HG02852 (cell line): ENCODE measurements at regions not wholly inside any gene's neighbourhood (a gene's known extent, or its start where the extent isn't known, plus 50 kb on each side); places are given as distances from the start of the nearest gene placed in this dataset.
A peak's percentile ranks its signal among the peaks of the same experiment; 100 is the strongest.

Experiments
- ATAC-seq: cut with Tn5 transposase; IDR thresholded peaks from one replicate; pipeline ENCODE4 v1.9.1; 2021; ENCODE audit warnings: mild to moderate bottlenecking, moderate library complexity; ENCODE audit not compliant: unreplicated experiment

GRCh38 chr13:53466576-53466975, 438.0 kb downstream of the OLFM4 start:
- ATAC-seq: no peak

- ATAC-seq: no peak
These were observed 444.8 kb downstream of the OLFM4 start for GRCh38 chr13:53473397-53473796.

GRCh38 chr13:53474878-53475277, 446.3 kb downstream of the OLFM4 start:
- ATAC-seq: no peak

- ATAC-seq: no peak
These were observed 462.1 kb downstream of the OLFM4 start for GRCh38 chr13:53490752-53491151.

- no peak for ATAC-seq
These were observed 465.8 kb downstream of the OLFM4 start for GRCh38 chr13:53494406-53494805.

GRCh38 chr13:53499576-53500133, 471.0 kb downstream of the OLFM4 start:
- ATAC-seq: no peak

- peak; percentile 88 for ATAC-seq
These were observed 472.8 kb downstream of the OLFM4 start for GRCh38 chr13:53501387-53501786.

GRCh38 chr13:53507741-53508140, 479.1 kb downstream of the OLFM4 start:
- ATAC-seq: no peak

GRCh38 chr13:53512635-53513034, 484.0 kb downstream of the OLFM4 start:
- no peak for ATAC-seq

- no peak for ATAC-seq
These were observed 484.6 kb downstream of the OLFM4 start for GRCh38 chr13:53513226-53513625.

GRCh38 chr13:53520132-53520531, 491.5 kb downstream of the OLFM4 start:
- ATAC-seq: no peak

GRCh38 chr13:53522034-53522433, 493.4 kb downstream of the OLFM4 start:
- ATAC-seq: no peak

GRCh38 chr13:53537586-53537985, 509.0 kb downstream of the OLFM4 start:
- ATAC-seq: no peak

- no peak for ATAC-seq
These were observed 516.8 kb downstream of the OLFM4 start for GRCh38 chr13:53545340-53545941.

GRCh38 chr13:53560556-53560955, 531.9 kb downstream of the OLFM4 start:
- no peak for ATAC-seq

GRCh38 chr13:53562419-53562818, 533.8 kb downstream of the OLFM4 start:
- no peak for ATAC-seq

- ATAC-seq: no peak
These were observed 539.9 kb downstream of the OLFM4 start for GRCh38 chr13:53568491-53568890.

GRCh38 chr13:53569453-53569852, 540.8 kb downstream of the OLFM4 start:
- ATAC-seq: no peak

- no peak for ATAC-seq
These were observed 572.5 kb downstream of the OLFM4 start for GRCh38 chr13:53601113-53601512.

GRCh38 chr13:53605326-53605725, 576.7 kb downstream of the OLFM4 start:
- ATAC-seq: no peak

GRCh38 chr13:53612200-53612599, 583.6 kb downstream of the OLFM4 start:
- no peak for ATAC-seq

- no peak for ATAC-seq
These were observed 593.8 kb downstream of the OLFM4 start for GRCh38 chr13:53622456-53622855.

- no peak for ATAC-seq
These were observed 594.5 kb downstream of the OLFM4 start for GRCh38 chr13:53623146-53623545.
